HG02885 (cell line): ENCODE measurements at regions not wholly inside any gene's neighbourhood (a gene's known extent, or its start where the extent isn't known, plus 50 kb on each side); places are given as distances from the start of the nearest gene placed in this dataset.
"Not testable (repeated sequence)": the region's sequence is repeated elsewhere in the genome, so short reads cannot be mapped to it uniquely, and the experiment has no call there.

Experiments
- ATAC-seq: cut with Tn5 transposase; IDR thresholded peaks from one replicate; pipeline ENCODE4 v1.9.1; 2021; ENCODE audit warnings: mild to moderate bottlenecking; ENCODE audit not compliant: unreplicated experiment, poor library complexity

GRCh38 chr10:53447576-53447975 is 675.0 kb upstream of the MBL2 start:
- no peak for ATAC-seq

- ATAC-seq, result no peak
These were observed 669.3 kb upstream of the MBL2 start for GRCh38 chr10:53441843-53442242.

GRCh38 chr10:53440601-53441000 is 668.0 kb upstream of the MBL2 start:
- no peak for ATAC-seq

GRCh38 chr10:53439075-53439474 is 666.5 kb upstream of the MBL2 start:
- ATAC-seq, result not testable (repeated sequence)

- no peak for ATAC-seq
These were observed 661.8 kb upstream of the MBL2 start for GRCh38 chr10:53434413-53434812.

- no peak for ATAC-seq
These were observed 659.5 kb upstream of the MBL2 start for GRCh38 chr10:53432035-53432434.

GRCh38 chr10:53430974-53431373 is 658.4 kb upstream of the MBL2 start:
- ATAC-seq, result no peak

- no peak for ATAC-seq
These were observed 657.7 kb upstream of the MBL2 start for GRCh38 chr10:53430127-53430891.

GRCh38 chr10:53422223-53422888 is 649.8 kb upstream of the MBL2 start:
- no peak for ATAC-seq

GRCh38 chr10:53412651-53413050 is 640.1 kb upstream of the MBL2 start:
- no peak for ATAC-seq

GRCh38 chr10:53406532-53406931 is 633.9 kb upstream of the MBL2 start:
- ATAC-seq, result no peak

GRCh38 chr10:53403688-53404087 is 631.1 kb upstream of the MBL2 start:
- ATAC-seq, result no peak

GRCh38 chr10:53402594-53402993 is 630.0 kb upstream of the MBL2 start:
- ATAC-seq, result no peak

GRCh38 chr10:53401536-53401935 is 629.0 kb upstream of the MBL2 start:
- ATAC-seq, result no peak

- ATAC-seq, result no peak
These were observed 624.3 kb upstream of the MBL2 start for GRCh38 chr10:53396876-53397275.

- ATAC-seq, result no peak
These were observed 622.9 kb upstream of the MBL2 start for GRCh38 chr10:53395449-53395848.

GRCh38 chr10:53387562-53387961 is 615.0 kb upstream of the MBL2 start:
- ATAC-seq, result no peak

GRCh38 chr10:53382543-53382942 is 610.0 kb upstream of the MBL2 start:
- ATAC-seq, result no peak

GRCh38 chr10:53379956-53380355 is 607.4 kb upstream of the MBL2 start:
- no peak for ATAC-seq

GRCh38 chr10:53370347-53370746 is 597.8 kb upstream of the MBL2 start:
- no peak for ATAC-seq

GRCh38 chr10:53361936-53362335 is 589.4 kb upstream of the MBL2 start:
- ATAC-seq, result no peak

GRCh38 chr10:53361281-53361680 is 588.7 kb upstream of the MBL2 start:
- no peak for ATAC-seq
